Activated CD8-positive, alpha-beta T cell treated with anti-CD3 and anti-CD28 coated beads for 36 hours (primary cell): ENCODE measurements at regions not wholly inside any gene's neighbourhood (a gene's known extent, or its start where the extent isn't known, plus 50 kb on each side); places are given as distances from the start of the nearest gene placed in this dataset.
A peak's percentile ranks its signal among the peaks of the same experiment; 100 is the strongest.

Experiments
- ATAC-seq: fragments of 200-7000 bp; cut with Tn5 transposase; one replicate; pipeline ENCODE4 v1.10.0; 2021; ENCODE audit warnings: mild to moderate bottlenecking, moderate library complexity
- CTCF ChIA-PET: fragments of 350-600 bp; sonication (Branson Sonifier 250); formaldehyde crosslinking; loops from one replicate; lab custom pipeline; 2021; ENCODE audit warnings: antibody characterized with exemption; lab: Charles Lee
- POLR2A ChIA-PET: fragments of 350-600 bp; sonication (Branson Sonifier 250); formaldehyde crosslinking; loops from one replicate; lab custom pipeline; 2021; ENCODE audit warnings: antibody characterized with exemption; lab: Charles Lee
- DNase-seq: peaks from one replicate; pipeline ENCODE4 v3.0.0-alpha.2; 2020
- H3K27ac Mint-ChIP-seq: one replicate; pipeline ENCODE4 v1.8.0; 2021; ENCODE audit warnings: mild to moderate bottlenecking, mixed read lengths
- H3K27me3 Mint-ChIP-seq: one replicate; pipeline ENCODE4 v1.8.0; 2021; ENCODE audit warnings: mixed read lengths
- H3K36me3 Mint-ChIP-seq: one replicate; pipeline ENCODE4 v1.8.0; 2021; ENCODE audit warnings: low read depth, mixed read lengths
- H3K4me1 Mint-ChIP-seq: one replicate; pipeline ENCODE4 v1.8.0; 2021; ENCODE audit warnings: low read depth, mixed read lengths
- H3K4me3 Mint-ChIP-seq: one replicate; pipeline ENCODE4 v1.8.0; 2021; ENCODE audit warnings: mild to moderate bottlenecking, moderate library complexity, mixed read lengths
- H3K9me3 Mint-ChIP-seq: one replicate; pipeline ENCODE4 v1.8.0; 2021; ENCODE audit warnings: mixed read lengths
- intact Hi-C: fragments of 100-400 bp; cut with micrococcal nuclease; formaldehyde crosslinking; loops from one replicate; pipeline ENCODE4 v1.10.0; 2022
- TF ChIP-seq, protein P1 (sequence below): fragments of 200-600 bp; IDR thresholded peaks from one replicate; pipeline ENCODE4 v1.8.0; 2022; ENCODE audit warnings: antibody characterized with exemption, mild to moderate bottlenecking

DNA sequence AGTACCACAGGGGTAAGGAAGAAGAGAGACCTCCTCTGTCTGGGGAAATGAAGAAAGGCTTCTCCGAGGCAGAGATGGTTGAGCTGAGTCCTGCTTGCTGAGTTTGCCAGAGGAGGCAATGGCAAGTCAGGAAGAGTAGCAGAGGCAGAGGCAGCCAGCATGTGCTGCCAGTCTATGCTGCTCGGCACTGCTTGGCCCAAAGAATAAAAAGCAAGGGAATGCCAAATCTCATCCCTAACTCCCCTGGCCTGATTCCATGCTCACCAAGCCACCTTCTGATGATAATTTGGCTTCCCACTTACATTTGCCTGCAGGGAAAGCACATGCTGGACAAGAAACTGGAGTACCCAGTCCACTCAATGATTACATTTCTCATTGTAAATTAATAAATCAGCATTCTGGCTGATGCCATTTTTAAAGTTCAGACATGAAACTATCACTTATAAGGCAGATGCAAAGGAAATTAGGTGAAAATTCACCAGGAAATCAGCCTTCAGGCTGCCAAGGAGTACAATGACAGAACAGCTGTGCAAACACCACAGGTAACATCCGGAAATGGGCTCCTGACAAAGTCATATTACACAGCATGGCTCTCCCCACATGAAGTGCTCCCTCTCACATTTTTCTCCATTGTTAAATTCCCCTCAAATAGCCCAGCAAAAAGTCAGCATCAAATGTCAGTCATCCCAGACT lies 245.9 kb downstream of the MTERF1 start:
- ChIA-PET CTCF (no interaction called here), POLR2A (no interaction called here)
- H3K27me3 Mint-ChIP-seq = no peaks in the 10 kb centered on the region
- H3K36me3 Mint-ChIP-seq = no peaks in the 10 kb centered on the region
- intact Hi-C loops = loop anchor here (10.0 kb wide), 1 partner anchor 550 kb away; no protein-coding TSS in a partner anchor
- H3K4me1 Mint-ChIP-seq = no peaks in the 10 kb centered on the region
- TF ChIP-seq, protein P1, sequence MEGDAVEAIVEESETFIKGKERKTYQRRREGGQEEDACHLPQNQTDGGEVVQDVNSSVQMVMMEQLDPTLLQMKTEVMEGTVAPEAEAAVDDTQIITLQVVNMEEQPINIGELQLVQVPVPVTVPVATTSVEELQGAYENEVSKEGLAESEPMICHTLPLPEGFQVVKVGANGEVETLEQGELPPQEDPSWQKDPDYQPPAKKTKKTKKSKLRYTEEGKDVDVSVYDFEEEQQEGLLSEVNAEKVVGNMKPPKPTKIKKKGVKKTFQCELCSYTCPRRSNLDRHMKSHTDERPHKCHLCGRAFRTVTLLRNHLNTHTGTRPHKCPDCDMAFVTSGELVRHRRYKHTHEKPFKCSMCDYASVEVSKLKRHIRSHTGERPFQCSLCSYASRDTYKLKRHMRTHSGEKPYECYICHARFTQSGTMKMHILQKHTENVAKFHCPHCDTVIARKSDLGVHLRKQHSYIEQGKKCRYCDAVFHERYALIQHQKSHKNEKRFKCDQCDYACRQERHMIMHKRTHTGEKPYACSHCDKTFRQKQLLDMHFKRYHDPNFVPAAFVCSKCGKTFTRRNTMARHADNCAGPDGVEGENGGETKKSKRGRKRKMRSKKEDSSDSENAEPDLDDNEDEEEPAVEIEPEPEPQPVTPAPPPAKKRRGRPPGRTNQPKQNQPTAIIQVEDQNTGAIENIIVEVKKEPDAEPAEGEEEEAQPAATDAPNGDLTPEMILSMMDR = no peak
- no peak for DNase-seq
- no peaks in the 10 kb centered on the region for H3K9me3 Mint-ChIP-seq
- no peak overlapping the region for H3K27ac Mint-ChIP-seq
- no peak for ATAC-seq
- no peak overlapping the region for H3K4me3 Mint-ChIP-seq

DNA sequence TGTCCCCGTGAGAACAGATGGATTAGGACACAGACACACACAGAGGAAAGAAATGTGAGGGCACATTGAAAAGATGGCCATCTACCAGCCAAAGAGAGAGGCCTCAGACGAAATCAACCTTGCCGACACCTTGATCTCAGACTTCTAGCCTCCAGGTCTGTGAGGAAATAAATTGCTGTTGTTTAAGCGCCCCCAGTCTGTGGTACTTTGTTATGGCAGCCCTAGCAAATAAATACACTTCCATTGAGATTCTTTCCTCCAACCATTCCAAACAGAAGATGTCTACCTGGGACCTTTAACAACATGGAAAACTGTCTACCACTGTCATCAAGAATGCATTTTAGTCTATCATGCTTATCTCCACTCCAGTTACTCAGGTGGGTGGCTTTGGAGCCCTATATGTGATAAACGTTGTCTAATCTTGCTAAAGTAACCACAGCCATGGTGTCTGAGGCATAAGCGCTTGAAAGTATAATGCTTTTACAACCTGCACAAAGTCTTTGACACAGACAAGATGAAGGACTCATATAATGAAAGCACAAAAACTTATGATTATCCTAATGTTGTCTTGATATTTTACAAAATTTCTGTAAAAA lies 244.3 kb downstream of the MTERF1 start:
- ChIA-PET CTCF (no interaction called here), POLR2A (no interaction called here)
- no peaks in the 10 kb centered on the region for H3K27me3 Mint-ChIP-seq
- H3K4me3 Mint-ChIP-seq = no peak overlapping the region
- H3K9me3 Mint-ChIP-seq = no peaks in the 10 kb centered on the region
- no peaks in the 10 kb centered on the region for H3K36me3 Mint-ChIP-seq
- H3K4me1 Mint-ChIP-seq = no peaks in the 10 kb centered on the region
- no peak overlapping the region for H3K27ac Mint-ChIP-seq
- TF ChIP-seq, protein P1 = peak; percentile 26
- ATAC-seq = no peak
- intact Hi-C loops = loop anchor here (10.0 kb wide), 1 partner anchor 551 kb away; no protein-coding TSS in a partner anchor
- peak; percentile 4 for DNase-seq

DNA sequence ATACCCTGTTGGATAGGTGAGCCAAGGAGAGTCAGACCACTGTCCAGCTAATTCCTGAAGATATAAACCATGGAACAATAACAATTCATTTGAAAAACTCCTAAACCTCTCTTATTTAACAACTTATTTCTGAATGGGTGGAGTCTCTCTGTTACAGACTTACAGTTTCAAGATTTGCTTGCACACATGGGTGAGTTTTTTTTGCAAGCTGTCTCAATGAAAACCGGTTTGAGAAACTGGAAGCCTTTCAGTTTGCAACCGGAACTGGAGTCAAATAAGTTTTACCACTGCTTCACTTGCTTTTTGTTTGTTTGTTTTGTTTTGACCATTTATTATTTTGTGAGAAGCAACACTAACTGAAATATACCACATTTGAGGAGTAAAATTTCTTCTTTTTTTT lies 243.8 kb downstream of the MTERF1 start:
- H3K4me3 Mint-ChIP-seq = no peak overlapping the region
- TF ChIP-seq, protein P1 = no peak
- intact Hi-C loops = loop anchor here (10.0 kb wide), 1 partner anchor 552 kb away; no protein-coding TSS in a partner anchor
- H3K36me3 Mint-ChIP-seq = no peaks in the 10 kb centered on the region
- no peaks in the 10 kb centered on the region for H3K9me3 Mint-ChIP-seq
- H3K4me1 Mint-ChIP-seq = no peaks in the 10 kb centered on the region
- ChIA-PET POLR2A (no interaction called here), CTCF (no interaction called here)
- no peak overlapping the region for H3K27ac Mint-ChIP-seq
- DNase-seq (no peak), ATAC-seq (no peak)
- no peaks in the 10 kb centered on the region for H3K27me3 Mint-ChIP-seq

DNA sequence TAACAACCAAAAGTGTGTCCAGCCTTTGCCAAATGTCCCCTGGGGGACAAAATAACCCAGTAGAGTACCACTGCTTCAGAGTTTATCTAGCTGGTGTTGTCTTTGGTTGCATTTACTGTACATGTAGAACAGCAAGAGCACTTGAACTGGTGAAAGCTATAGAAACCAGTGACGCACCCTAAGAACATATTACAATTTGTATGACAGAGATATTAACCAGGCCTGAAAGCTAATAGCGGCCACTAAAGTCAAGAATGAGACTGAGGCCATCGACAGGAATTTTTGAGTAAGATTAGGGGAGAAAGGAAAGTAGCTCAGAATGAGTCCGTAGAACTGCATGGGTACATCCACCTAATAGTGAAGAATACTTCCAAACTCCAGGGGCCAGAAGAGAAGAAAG lies 236.2 kb downstream of the MTERF1 start:
- H3K27me3 Mint-ChIP-seq = no peaks in the 10 kb centered on the region
- DNase-seq = no peak
- intact Hi-C loops = no loop called here
- ATAC-seq = no peak
- no peak overlapping the region for H3K27ac Mint-ChIP-seq
- H3K4me3 Mint-ChIP-seq = no peak overlapping the region
- no peaks in the 10 kb centered on the region for H3K36me3 Mint-ChIP-seq
- ChIA-PET CTCF (no interaction called here), POLR2A (no interaction called here)
- TF ChIP-seq, protein P1 = no peak
- no peaks in the 10 kb centered on the region for H3K4me1 Mint-ChIP-seq
- no peaks in the 10 kb centered on the region for H3K9me3 Mint-ChIP-seq

DNA sequence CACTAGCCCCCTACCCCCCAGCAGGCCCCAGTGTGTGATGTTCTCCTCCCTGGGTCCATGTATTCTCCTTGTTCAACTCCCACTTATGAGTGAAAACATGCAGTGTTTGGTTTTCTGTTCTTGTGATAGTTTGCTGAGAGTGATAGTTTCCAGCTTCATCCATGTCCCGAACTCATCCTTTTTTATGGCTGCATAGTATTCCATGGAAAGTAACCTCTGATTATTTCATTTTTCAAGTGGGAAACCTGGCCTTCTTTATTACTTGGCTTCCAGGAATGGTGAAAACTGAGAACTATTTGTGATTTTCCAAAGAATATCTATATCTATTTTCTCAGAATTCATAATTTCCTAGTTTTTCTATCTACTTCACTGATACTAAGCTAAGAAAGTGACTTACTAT lies 235.0 kb downstream of the MTERF1 start:
- TF ChIP-seq, protein P1 = no peak
- no peaks in the 10 kb centered on the region for H3K4me1 Mint-ChIP-seq
- H3K36me3 Mint-ChIP-seq = no peaks in the 10 kb centered on the region
- peaks cover 3% of the 10 kb centered on the region for H3K9me3 Mint-ChIP-seq
- intact Hi-C loops = no loop called here
- ChIA-PET CTCF (interaction anchor here (1.2 kb wide), 1 partner anchor 358 kb away, joined by 4 read pairs; no protein-coding TSS in a partner anchor), POLR2A (no interaction called here)
- no peaks in the 10 kb centered on the region for H3K27me3 Mint-ChIP-seq
- ATAC-seq (no peak), DNase-seq (no peak)
- H3K4me3 Mint-ChIP-seq = no peak overlapping the region
- no peak overlapping the region for H3K27ac Mint-ChIP-seq
